ENCODE measurements at regions not wholly inside any gene's neighbourhood (a gene's known extent, or its start where the extent isn't known, plus 50 kb on each side); places are given as distances from the start of the nearest gene placed in this dataset.
"Not testable (repeated sequence)": the region's sequence is repeated elsewhere in the genome, so short reads cannot be mapped to it uniquely, and the experiment has no call there.

- H3K27ac ChIP-seq (replicated peaks): no peak overlapping the region
- TF ChIP-seq CTCF (IDR thresholded peaks at IDR 0.05; ENCODE audit: insufficient read depth, low read length): no peak
- no peak for TF ChIP-seq REST (IDR thresholded peaks at IDR 0.05; ENCODE audit: insufficient replicate concordance, low read depth)
- TF ChIP-seq GABPA (IDR thresholded peaks at IDR 0.05; ENCODE audit: low read depth): no peak
- TF ChIP-seq POLR2AphosphoS5 (IDR thresholded peaks at IDR 0.05; ENCODE audit: low read depth): no peak
- TF ChIP-seq SPI1 (IDR thresholded peaks at IDR 0.05; ENCODE audit: borderline replicate concordance, low read depth): no peak
- H3K27me3 ChIP-seq (ENCODE audit: insufficient read depth, poor library complexity, severe bottlenecking): no peaks in the 10 kb centered on the region
- H3K4me3 ChIP-seq (replicated peaks; ENCODE audit: insufficient read depth, low read length): no peak overlapping the region
- DNase-seq (ENCODE audit: low read depth in 1 of 2, low spot score in 1 of 2): no peak
These were observed 398.8 kb upstream of the ATP10A start for GRCh38 chr15:26261966-26262365.

GRCh38 chr15:26261413-26261812, 398.3 kb upstream of the ATP10A start:
- DNase-seq (ENCODE audit: low read depth in 1 of 2, low spot score in 1 of 2): no peak
- TF ChIP-seq SPI1 (IDR thresholded peaks at IDR 0.05; ENCODE audit: borderline replicate concordance, low read depth): no peak
- no peak for TF ChIP-seq GABPA (IDR thresholded peaks at IDR 0.05; ENCODE audit: low read depth)
- TF ChIP-seq CTCF (IDR thresholded peaks at IDR 0.05; ENCODE audit: insufficient read depth, low read length): no peak
- no peak for TF ChIP-seq POLR2AphosphoS5 (IDR thresholded peaks at IDR 0.05; ENCODE audit: low read depth)
- no peak for TF ChIP-seq REST (IDR thresholded peaks at IDR 0.05; ENCODE audit: insufficient replicate concordance, low read depth)

GRCh38 chr15:26260517-26261133, 397.5 kb upstream of the ATP10A start:
- Histone ChIP-seq H3K4me3 (replicated peaks; ENCODE audit: insufficient read depth, low read length) (no peak overlapping the region), H3K27me3 (ENCODE audit: insufficient read depth, poor library complexity, severe bottlenecking) (no peaks in the 10 kb centered on the region), H3K27ac (replicated peaks) (no peak overlapping the region)
- TF ChIP-seq GABPA (IDR thresholded peaks at IDR 0.05; ENCODE audit: low read depth): no peak
- TF ChIP-seq CTCF (IDR thresholded peaks at IDR 0.05; ENCODE audit: insufficient read depth, low read length): peak; percentile 74
- peak; percentile 5 to 26 for DNase-seq (ENCODE audit: low read depth in 1 of 2, low spot score in 1 of 2)

More at GRCh38 chr15:26261413-26261812, 398.3 kb upstream of the ATP10A start:
- no peak overlapping the region for H3K4me3 ChIP-seq (replicated peaks; ENCODE audit: insufficient read depth, low read length)
- no peaks in the 10 kb centered on the region for H3K27me3 ChIP-seq (ENCODE audit: insufficient read depth, poor library complexity, severe bottlenecking)
- H3K27ac ChIP-seq (replicated peaks): no peak overlapping the region

- H3K27ac ChIP-seq (replicated peaks): no peak overlapping the region
- no peak overlapping the region for H3K4me3 ChIP-seq (replicated peaks; ENCODE audit: insufficient read depth, low read length)
- DNase-seq (ENCODE audit: low read depth in 1 of 2, low spot score in 1 of 2): no peak
- H3K27me3 ChIP-seq (ENCODE audit: insufficient read depth, poor library complexity, severe bottlenecking): no peaks in the 10 kb centered on the region
- TF ChIP-seq POLR2AphosphoS5 (IDR thresholded peaks at IDR 0.05; ENCODE audit: low read depth): no peak
- TF ChIP-seq REST (IDR thresholded peaks at IDR 0.05; ENCODE audit: insufficient replicate concordance, low read depth): no peak
- no peak for TF ChIP-seq CTCF (IDR thresholded peaks at IDR 0.05; ENCODE audit: insufficient read depth, low read length)
- no peak for TF ChIP-seq SPI1 (IDR thresholded peaks at IDR 0.05; ENCODE audit: borderline replicate concordance, low read depth)
- TF ChIP-seq GABPA (IDR thresholded peaks at IDR 0.05; ENCODE audit: low read depth): no peak
These were observed 396.5 kb upstream of the ATP10A start for GRCh38 chr15:26259581-26259980.

- not testable (repeated sequence) for H3K27ac ChIP-seq (replicated peaks); DNase-seq (ENCODE audit: low read depth in 1 of 2, low spot score in 1 of 2); H3K4me3 ChIP-seq (replicated peaks; ENCODE audit: insufficient read depth, low read length); H3K27me3 ChIP-seq (ENCODE audit: insufficient read depth, poor library complexity, severe bottlenecking)
These were observed 381.7 kb upstream of the ATP10A start for GRCh38 chr15:26244782-26245181.

Data from HL-60 (cell line).